T-helper 2 cell treated with Interferon-gamma antibody and Interleukin-4, amounts not matched to agents 5 μg/mL and 100 μg/mL, for 36 hours (primary cell): ENCODE measurements at regions not wholly inside any gene's neighbourhood (a gene's known extent, or its start where the extent isn't known, plus 50 kb on each side); places are given as distances from the start of the nearest gene placed in this dataset.
A peak's percentile ranks its signal among the peaks of the same experiment; 100 is the strongest.

Source experiments
- DNase-seq: peaks from one replicate; pipeline ENCODE4 v3.0.0; 2021; ENCODE audit warnings: low spot score
- H3K27ac Mint-ChIP-seq: one replicate; pipeline ENCODE4 v1.8.0; 2021; ENCODE audit warnings: mild to moderate bottlenecking, mixed read lengths
- H3K27me3 Mint-ChIP-seq: one replicate; pipeline ENCODE4 v1.8.0; 2021; ENCODE audit warnings: low read depth, mixed read lengths
- H3K36me3 Mint-ChIP-seq: one replicate; pipeline ENCODE4 v1.8.0; 2021; ENCODE audit warnings: low read depth, mixed read lengths
- H3K4me1 Mint-ChIP-seq: one replicate; pipeline ENCODE4 v1.8.0; 2021; ENCODE audit warnings: low read depth, mixed read lengths
- H3K4me3 Mint-ChIP-seq: one replicate; pipeline ENCODE4 v1.8.0; 2022; ENCODE audit warnings: mild to moderate bottlenecking, moderate library complexity, mixed read lengths
- H3K9me3 Mint-ChIP-seq: one replicate; pipeline ENCODE4 v1.8.0; 2021; ENCODE audit warnings: mixed read lengths

GRCh38 chr4:179976777-179977176 is 2266.4 kb upstream of the TENM3 start:
- Mint-ChIP-seq H3K4me3 (no peak overlapping the region), H3K27me3 (no peaks in the 10 kb centered on the region)

GRCh38 chr4:179977378-179977777 is 2265.8 kb upstream of the TENM3 start:
- DNase-seq: no peak
- no peak overlapping the region for H3K27ac Mint-ChIP-seq
- no peaks in the 10 kb centered on the region for H3K4me1 Mint-ChIP-seq
- no peak overlapping the region for H3K4me3 Mint-ChIP-seq
- H3K9me3 Mint-ChIP-seq: peaks cover 21% of the 10 kb centered on the region
- H3K36me3 Mint-ChIP-seq: no peaks in the 10 kb centered on the region
- H3K27me3 Mint-ChIP-seq: no peaks in the 10 kb centered on the region

More at GRCh38 chr4:179976777-179977176, 2266.4 kb upstream of the TENM3 start:
- Mint-ChIP-seq H3K36me3 (no peaks in the 10 kb centered on the region), H3K9me3 (peaks cover 21% of the 10 kb centered on the region), H3K27ac (no peak overlapping the region), H3K4me1 (no peaks in the 10 kb centered on the region)
- no peak for DNase-seq

- H3K4me3 Mint-ChIP-seq: no peak overlapping the region
- DNase-seq: no peak
Observed at GRCh38 chr4:179981161-179981560, 2262.0 kb upstream of the TENM3 start.

GRCh38 chr4:179989975-179990374 is 2253.2 kb upstream of the TENM3 start:
- Mint-ChIP-seq H3K36me3 (no peaks in the 10 kb centered on the region), H3K4me1 (no peaks in the 10 kb centered on the region), H3K27ac (no peak overlapping the region), H3K27me3 (no peaks in the 10 kb centered on the region), H3K4me3 (no peak overlapping the region), H3K9me3 (peaks cover 34% of the 10 kb centered on the region)
- DNase-seq: no peak

More at GRCh38 chr4:179981161-179981560, 2262.0 kb upstream of the TENM3 start:
- Mint-ChIP-seq H3K9me3 (peaks cover 7% of the 10 kb centered on the region), H3K36me3 (no peaks in the 10 kb centered on the region), H3K4me1 (no peaks in the 10 kb centered on the region), H3K27me3 (no peaks in the 10 kb centered on the region), H3K27ac (no peak overlapping the region)

GRCh38 chr4:180009316-180009715 is 2233.9 kb upstream of the TENM3 start:
- Mint-ChIP-seq H3K4me1 (no peaks in the 10 kb centered on the region), H3K27me3 (no peaks in the 10 kb centered on the region), H3K27ac (no peak overlapping the region), H3K9me3 (peaks cover 3% of the 10 kb centered on the region), H3K36me3 (no peaks in the 10 kb centered on the region), H3K4me3 (no peak overlapping the region)
- DNase-seq: no peak

GRCh38 chr4:180028682-180029081 is 2214.5 kb upstream of the TENM3 start:
- Mint-ChIP-seq H3K9me3 (no peaks in the 10 kb centered on the region), H3K4me1 (no peaks in the 10 kb centered on the region), H3K4me3 (no peak overlapping the region), H3K36me3 (no peaks in the 10 kb centered on the region), H3K27me3 (no peaks in the 10 kb centered on the region), H3K27ac (no peak overlapping the region)
- no peak for DNase-seq

GRCh38 chr4:180031330-180031729 is 2211.9 kb upstream of the TENM3 start:
- Mint-ChIP-seq H3K9me3 (no peaks in the 10 kb centered on the region), H3K27me3 (no peaks in the 10 kb centered on the region), H3K4me1 (no peaks in the 10 kb centered on the region), H3K4me3 (no peak overlapping the region), H3K36me3 (no peaks in the 10 kb centered on the region), H3K27ac (no peak overlapping the region)
- DNase-seq: no peak

- DNase-seq: no peak
- Mint-ChIP-seq H3K36me3 (no peaks in the 10 kb centered on the region), H3K4me1 (no peaks in the 10 kb centered on the region), H3K27ac (no peak overlapping the region), H3K27me3 (no peaks in the 10 kb centered on the region), H3K4me3 (no peak overlapping the region), H3K9me3 (no peaks in the 10 kb centered on the region)
Observed at GRCh38 chr4:180041576-180041975, 2201.6 kb upstream of the TENM3 start.

DNA sequence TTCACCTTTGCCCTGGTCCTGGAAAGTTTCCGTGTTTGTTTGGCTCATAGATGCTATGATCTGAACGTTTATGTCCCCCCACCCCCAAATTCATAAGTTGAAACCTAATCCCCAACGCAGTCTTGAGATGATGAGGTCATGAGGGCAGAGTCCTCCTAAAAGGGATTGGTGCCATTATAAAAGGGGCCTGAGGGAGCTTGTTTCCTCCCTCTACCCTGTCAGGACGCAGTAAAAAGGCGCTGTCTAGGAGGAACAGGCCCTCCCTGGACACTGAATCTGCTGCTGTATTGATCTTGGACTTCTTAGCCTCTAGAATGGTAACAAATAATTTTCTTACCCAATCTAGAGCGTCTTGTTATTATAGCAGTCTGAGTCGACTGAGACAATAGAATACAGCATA is 2190.6 kb upstream of the TENM3 start:
- H3K36me3 Mint-ChIP-seq: no peaks in the 10 kb centered on the region
- no peak overlapping the region for H3K27ac Mint-ChIP-seq
- peaks cover 21% of the 10 kb centered on the region for H3K27me3 Mint-ChIP-seq
- H3K4me1 Mint-ChIP-seq: no peaks in the 10 kb centered on the region
- no peak for DNase-seq
- H3K4me3 Mint-ChIP-seq: no peak overlapping the region
- no peaks in the 10 kb centered on the region for H3K9me3 Mint-ChIP-seq

- no peak overlapping the region for H3K4me3 Mint-ChIP-seq
- H3K9me3 Mint-ChIP-seq: no peaks in the 10 kb centered on the region
- no peak for DNase-seq
- no peaks in the 10 kb centered on the region for H3K36me3 Mint-ChIP-seq
- no peak overlapping the region for H3K27ac Mint-ChIP-seq
- H3K4me1 Mint-ChIP-seq: no peaks in the 10 kb centered on the region
- H3K27me3 Mint-ChIP-seq: peaks cover 24% of the 10 kb centered on the region
Observed at GRCh38 chr4:180054291-180054690, 2188.9 kb upstream of the TENM3 start.

DNA sequence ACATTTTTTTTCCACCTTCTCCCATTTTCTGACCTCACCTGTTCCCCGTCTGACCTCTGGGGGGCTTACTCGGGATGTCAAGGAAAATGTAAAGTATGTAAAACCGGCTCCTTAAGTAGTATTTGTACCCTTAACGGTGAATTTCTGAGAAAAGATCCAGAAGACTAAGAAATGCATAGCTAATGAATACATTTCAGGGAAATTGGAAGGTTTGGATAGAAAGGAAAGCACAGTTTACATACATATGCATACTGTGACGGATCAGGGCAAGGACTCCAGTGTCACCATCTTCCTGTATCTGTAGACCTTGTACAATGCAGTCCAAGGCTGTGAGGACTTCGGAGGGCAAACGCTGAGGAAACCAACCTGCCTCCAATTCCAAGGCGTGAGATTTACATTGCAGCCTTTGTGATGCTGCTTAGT is 2185.9 kb upstream of the TENM3 start:
- H3K9me3 Mint-ChIP-seq: no peaks in the 10 kb centered on the region
- H3K4me3 Mint-ChIP-seq: peak overlapping the region; percentile 21
- DNase-seq: no peak
- H3K27me3 Mint-ChIP-seq: peaks cover 41% of the 10 kb centered on the region
- H3K36me3 Mint-ChIP-seq: no peaks in the 10 kb centered on the region
- H3K4me1 Mint-ChIP-seq: peaks cover 2% of the 10 kb centered on the region
- peak overlapping the region; percentile 15 for H3K27ac Mint-ChIP-seq

DNA sequence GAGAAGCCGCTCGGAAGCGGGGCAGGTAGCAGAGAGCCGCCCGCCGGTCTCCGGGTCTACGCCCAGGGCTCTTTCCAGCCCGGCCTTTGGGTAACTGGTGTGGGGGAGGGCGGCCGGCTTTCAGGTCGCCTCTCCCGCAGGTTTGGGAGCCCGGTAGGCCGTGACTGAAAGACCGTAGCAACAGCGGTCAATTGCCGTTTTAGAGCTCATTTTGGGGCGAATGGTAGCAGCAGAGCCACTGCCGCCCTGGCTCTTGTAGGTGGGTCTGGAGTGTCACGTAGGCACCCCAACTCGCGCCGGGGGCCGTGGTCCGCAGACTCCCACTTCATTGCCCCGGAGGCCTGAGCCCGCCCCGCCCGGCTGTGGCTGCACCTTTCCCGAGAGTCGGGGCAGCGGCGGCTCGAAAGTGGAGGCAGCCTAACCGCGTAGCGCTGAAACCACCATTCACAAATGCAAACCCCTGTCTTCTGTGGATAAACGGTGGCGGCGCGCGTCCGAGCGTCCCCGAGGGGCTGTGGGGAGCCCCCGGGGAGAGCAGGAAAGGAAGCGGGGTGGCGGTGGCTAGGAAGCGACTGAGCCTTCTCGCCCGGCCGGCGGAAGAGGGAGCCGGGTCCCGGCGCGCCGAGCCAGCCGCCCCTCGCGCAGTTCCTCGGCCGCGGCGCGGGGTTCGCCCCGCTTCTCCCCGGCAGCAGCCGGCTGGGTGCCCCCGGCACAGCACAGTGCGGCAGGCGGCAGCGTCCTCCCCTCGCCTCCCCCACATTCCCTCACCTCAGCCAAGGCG is 2185.1 kb upstream of the TENM3 start:
- DNase-seq: no peak
- Mint-ChIP-seq H3K36me3 (no peaks in the 10 kb centered on the region), H3K27me3 (peaks cover 41% of the 10 kb centered on the region), H3K27ac (no peak overlapping the region), H3K9me3 (no peaks in the 10 kb centered on the region), H3K4me1 (peaks cover 2% of the 10 kb centered on the region), H3K4me3 (no peak overlapping the region)

GRCh38 chr4:180058691-180059215 is 2184.4 kb upstream of the TENM3 start:
- peaks cover 2% of the 10 kb centered on the region for H3K4me1 Mint-ChIP-seq
- no peaks in the 10 kb centered on the region for H3K9me3 Mint-ChIP-seq
- H3K4me3 Mint-ChIP-seq: no peak overlapping the region
- no peak overlapping the region for H3K27ac Mint-ChIP-seq
- no peak for DNase-seq
- H3K36me3 Mint-ChIP-seq: no peaks in the 10 kb centered on the region
- H3K27me3 Mint-ChIP-seq: peaks cover 41% of the 10 kb centered on the region

GRCh38 chr4:180059216-180059881 is 2183.9 kb upstream of the TENM3 start:
- H3K27me3 Mint-ChIP-seq: peaks cover 40% of the 10 kb centered on the region
- H3K36me3 Mint-ChIP-seq: no peaks in the 10 kb centered on the region
- DNase-seq: no peak
- H3K4me3 Mint-ChIP-seq: peak overlapping the region; percentile 51
- H3K4me1 Mint-ChIP-seq: peaks cover 2% of the 10 kb centered on the region
- no peaks in the 10 kb centered on the region for H3K9me3 Mint-ChIP-seq
- H3K27ac Mint-ChIP-seq: no peak overlapping the region
